A673 (cell line): ENCODE measurements at regions not wholly inside any gene's neighbourhood (a gene's known extent, or its start where the extent isn't known, plus 50 kb on each side); places are given as distances from the start of the nearest gene placed in this dataset.

Experiments used
- BruUV-seq: library from RNA; stranded (reverse); fragments of 400-500 nt; replicated peaks from 2 replicates; lab custom pipeline; 2021; lab: Mats Ljungman, UMichigan
- CTCF ChIA-PET: fragments of 300-600 bp; sonication (Branson Sonifier 250); formaldehyde crosslinking; loops from one replicate; lab custom pipeline; 2022; ENCODE audit warnings: antibody characterized with exemption; lab: Charles Lee
- POLR2A ChIA-PET: fragments of 300-600 bp; sonication (Branson Sonifier 250); formaldehyde crosslinking; loops from one replicate; lab custom pipeline; 2022; ENCODE audit warnings: antibody characterized with exemption; ENCODE audit not compliant: low non-redundant PET; lab: Charles Lee
- DNase-seq: peaks from one replicate; pipeline ENCODE4 v3.0.0-alpha.2; 2015; ENCODE audit warnings: low spot score
- H3K27ac ChIP-seq: fragments of 200-600 bp; sonication (generic); 2 replicates; pipeline ENCODE4 v1.5.1; 2016; ENCODE audit warnings: mixed run types, low read depth, mild to moderate bottlenecking, mixed read lengths, antibody characterized with exemption, low read length; ENCODE audit not compliant: poor library complexity, severe bottlenecking
- H3K27me3 ChIP-seq: fragments of 200-600 bp; sonication (generic); replicated peaks from 2 replicates; pipeline ENCODE4 v1.6.1; 2017; ENCODE audit warnings: mixed run types, low read depth, mild to moderate bottlenecking, mixed read lengths, antibody characterized with exemption, low read length; ENCODE audit not compliant: insufficient read depth, poor library complexity
- H3K36me3 ChIP-seq: fragments of 200-600 bp; sonication (generic); 2 replicates; pipeline ENCODE4 v1.6.1; 2016; ENCODE audit warnings: mixed run types, mild to moderate bottlenecking, mixed read lengths, antibody characterized with exemption, low read length; ENCODE audit not compliant: insufficient read depth, poor library complexity, severe bottlenecking
- H3K4me1 ChIP-seq: fragments of 200-600 bp; sonication (generic); 2 replicates; pipeline ENCODE4 v1.6.1; 2017; ENCODE audit warnings: mixed run types, mild to moderate bottlenecking, mixed read lengths, antibody characterized with exemption, low read length; ENCODE audit not compliant: insufficient read depth, poor library complexity, severe bottlenecking
- H3K4me3 ChIP-seq: fragments of 200-600 bp; sonication (generic); 2 replicates; pipeline ENCODE4 v1.5.1; 2016; ENCODE audit warnings: low read depth, mixed run types, mild to moderate bottlenecking, mixed read lengths, low read length; ENCODE audit not compliant: poor library complexity, severe bottlenecking
- H3K9me3 ChIP-seq: fragments of 200-600 bp; sonication (generic); 2 replicates; pipeline ENCODE4 v1.6.1; 2016; ENCODE audit warnings: mixed run types, low read depth, mild to moderate bottlenecking, mixed read lengths, antibody characterized with exemption, low read length; ENCODE audit not compliant: poor library complexity, severe bottlenecking
- CTCF ChIP-seq: fragments of 300-800, 200-600 bp; sonication (generic); conservative IDR thresholded peaks from 2 replicates; pipeline ENCODE4 v1.5.1; 2017; ENCODE audit warnings: low read depth, mild to moderate bottlenecking, antibody characterized with exemption, low read length, moderate library complexity, mixed read lengths
- EZH2 ChIP-seq: fragments of 200-600 bp; sonication (generic); IDR thresholded peaks from 2 replicates; pipeline ENCODE4 v1.6.1; 2017; ENCODE audit warnings: borderline replicate concordance, low read depth, mild to moderate bottlenecking, mixed read lengths, antibody characterized with exemption, low read length; ENCODE audit not compliant: poor library complexity, severe bottlenecking
- intact Hi-C: fragments of 100-400 bp; cut with micrococcal nuclease; formaldehyde crosslinking; loops from one replicate; pipeline ENCODE4 v1.10.0; 2022; ENCODE audit not compliant: unreplicated experiment

- no peaks in the 10 kb centered on the region for H3K4me1 ChIP-seq
- H3K27me3 ChIP-seq = no peaks in the 10 kb centered on the region
- no peak overlapping the region for H3K4me3 ChIP-seq
- CTCF ChIA-PET = no interaction called here
- POLR2A ChIA-PET = no interaction called here
- no peaks in the 10 kb centered on the region for H3K9me3 ChIP-seq
- DNase-seq = no peak
- TF ChIP-seq EZH2 = no peak
- TF ChIP-seq CTCF = no peak
- no TSS peak for BruUV-seq
- no peak overlapping the region for H3K27ac ChIP-seq
- intact Hi-C loops = no loop called here
- H3K36me3 ChIP-seq = no peaks in the 10 kb centered on the region
These were observed 104.0 kb upstream of the BOD1 start for GRCh38 chr5:173720286-173720952.

- DNase-seq = no peak
- H3K27me3 ChIP-seq = no peaks in the 10 kb centered on the region
- no TSS peak for BruUV-seq
- H3K4me1 ChIP-seq = no peaks in the 10 kb centered on the region
- H3K9me3 ChIP-seq = no peaks in the 10 kb centered on the region
- TF ChIP-seq EZH2 (no peak), CTCF (no peak)
- no peaks in the 10 kb centered on the region for H3K36me3 ChIP-seq
- ChIA-PET POLR2A (no interaction called here), CTCF (no interaction called here)
- intact Hi-C loops = no loop called here
- no peak overlapping the region for H3K27ac ChIP-seq
- no peak overlapping the region for H3K4me3 ChIP-seq
These were observed 104.6 kb upstream of the BOD1 start for GRCh38 chr5:173720953-173721600.

GRCh38 chr5:173721601-173722232 is 105.3 kb upstream of the BOD1 start:
- no peaks in the 10 kb centered on the region for H3K27me3 ChIP-seq
- H3K9me3 ChIP-seq = no peaks in the 10 kb centered on the region
- H3K27ac ChIP-seq = no peak overlapping the region
- TF ChIP-seq CTCF = no peak
- no peak for TF ChIP-seq EZH2
- no peak overlapping the region for H3K4me3 ChIP-seq
- POLR2A ChIA-PET = no interaction called here
- no peak for DNase-seq
- no TSS peak for BruUV-seq
- no peaks in the 10 kb centered on the region for H3K36me3 ChIP-seq
- intact Hi-C loops = no loop called here
- H3K4me1 ChIP-seq = no peaks in the 10 kb centered on the region
- CTCF ChIA-PET = no interaction called here
